ENCODE measurements at regions not wholly inside any gene's neighbourhood (a gene's known extent, or its start where the extent isn't known, plus 50 kb on each side); places are given as distances from the start of the nearest gene placed in this dataset.
"Not testable (repeated sequence)": the region's sequence is repeated elsewhere in the genome, so short reads cannot be mapped to it uniquely, and the experiment has no call there.

DNA sequence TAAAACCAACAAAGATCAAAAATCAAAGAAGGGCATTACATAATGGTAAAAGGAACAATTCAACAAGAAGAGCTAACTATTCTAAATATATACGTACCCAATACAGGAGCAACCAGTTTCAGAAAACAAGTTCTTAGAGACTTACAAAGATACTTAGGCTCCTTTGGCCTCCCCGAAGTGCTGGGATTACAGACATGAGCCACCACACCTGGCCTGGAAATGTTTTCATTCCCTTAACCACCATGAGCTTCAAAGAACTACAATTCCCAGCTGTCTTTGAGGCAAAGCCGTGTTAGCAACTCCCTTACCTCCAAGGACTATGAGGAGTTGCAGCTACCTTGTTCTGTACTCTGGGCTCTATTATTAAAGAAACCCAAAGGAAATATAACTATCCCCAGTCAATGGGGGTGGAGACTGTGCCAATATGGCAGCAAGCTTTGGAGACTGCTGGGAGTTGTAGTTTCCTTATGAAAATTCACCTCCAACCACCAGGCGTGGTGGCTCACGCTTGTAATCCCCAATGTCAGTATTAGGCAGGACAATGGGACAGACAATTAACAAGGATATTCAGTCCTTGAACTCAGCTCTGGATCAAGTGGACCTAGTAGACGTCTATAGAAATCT is 893.9 kb downstream of the SLC6A15 start:
- TF ChIP-seq, protein P1, sequence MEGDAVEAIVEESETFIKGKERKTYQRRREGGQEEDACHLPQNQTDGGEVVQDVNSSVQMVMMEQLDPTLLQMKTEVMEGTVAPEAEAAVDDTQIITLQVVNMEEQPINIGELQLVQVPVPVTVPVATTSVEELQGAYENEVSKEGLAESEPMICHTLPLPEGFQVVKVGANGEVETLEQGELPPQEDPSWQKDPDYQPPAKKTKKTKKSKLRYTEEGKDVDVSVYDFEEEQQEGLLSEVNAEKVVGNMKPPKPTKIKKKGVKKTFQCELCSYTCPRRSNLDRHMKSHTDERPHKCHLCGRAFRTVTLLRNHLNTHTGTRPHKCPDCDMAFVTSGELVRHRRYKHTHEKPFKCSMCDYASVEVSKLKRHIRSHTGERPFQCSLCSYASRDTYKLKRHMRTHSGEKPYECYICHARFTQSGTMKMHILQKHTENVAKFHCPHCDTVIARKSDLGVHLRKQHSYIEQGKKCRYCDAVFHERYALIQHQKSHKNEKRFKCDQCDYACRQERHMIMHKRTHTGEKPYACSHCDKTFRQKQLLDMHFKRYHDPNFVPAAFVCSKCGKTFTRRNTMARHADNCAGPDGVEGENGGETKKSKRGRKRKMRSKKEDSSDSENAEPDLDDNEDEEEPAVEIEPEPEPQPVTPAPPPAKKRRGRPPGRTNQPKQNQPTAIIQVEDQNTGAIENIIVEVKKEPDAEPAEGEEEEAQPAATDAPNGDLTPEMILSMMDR (IDR thresholded peaks at IDR 0.05), result not testable (repeated sequence)
- not testable (repeated sequence) for TF ChIP-seq POLR2A, EP300 (IDR thresholded peaks at IDR 0.05)
